Stimulated activated CD8-positive, alpha-beta memory T cell treated with anti-CD3 and anti-CD28 coated beads, Interleukin-7, amount 100 ng/mL, for 48 hours (primary cell): ENCODE measurements at regions not wholly inside any gene's neighbourhood (a gene's known extent, or its start where the extent isn't known, plus 50 kb on each side); places are given as distances from the start of the nearest gene placed in this dataset.

Source experiments
- DNase-seq, 2 donors: peaks; one replicate each; pipeline ENCODE4 v3.0.0-alpha.2; 2020; ENCODE audit warnings: low read depth in 1 of 2; ENCODE audit errors: extremely low read depth in 1 of 2

DNA sequence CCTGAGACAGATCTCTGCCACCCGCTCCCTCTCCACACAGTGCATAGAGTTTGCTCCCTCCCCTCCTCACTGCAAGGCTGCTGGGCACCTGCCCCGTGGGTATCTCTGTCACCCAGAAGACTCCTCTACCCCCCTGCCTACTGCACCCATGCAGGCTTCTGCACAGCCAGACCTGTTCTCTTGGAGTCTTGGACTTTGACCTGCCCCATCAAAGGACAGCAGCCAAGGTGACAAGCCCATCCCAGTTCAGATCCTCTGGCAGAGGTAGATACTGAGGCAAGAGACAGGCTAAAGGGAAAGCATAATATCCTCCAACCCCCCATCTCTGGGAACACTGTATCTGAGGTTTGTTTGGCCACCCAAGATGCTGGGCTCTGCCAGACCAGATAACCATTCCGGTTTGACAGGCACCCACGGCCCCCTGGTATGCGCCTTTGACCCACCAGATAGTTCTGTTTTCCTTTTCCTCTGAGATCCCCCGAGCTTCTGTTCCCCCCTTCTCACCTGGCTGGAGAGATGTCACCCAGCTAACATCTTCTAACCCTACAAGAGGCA, 239.6 kb downstream of the SOX9 start:
- no peak for DNase-seq

DNA sequence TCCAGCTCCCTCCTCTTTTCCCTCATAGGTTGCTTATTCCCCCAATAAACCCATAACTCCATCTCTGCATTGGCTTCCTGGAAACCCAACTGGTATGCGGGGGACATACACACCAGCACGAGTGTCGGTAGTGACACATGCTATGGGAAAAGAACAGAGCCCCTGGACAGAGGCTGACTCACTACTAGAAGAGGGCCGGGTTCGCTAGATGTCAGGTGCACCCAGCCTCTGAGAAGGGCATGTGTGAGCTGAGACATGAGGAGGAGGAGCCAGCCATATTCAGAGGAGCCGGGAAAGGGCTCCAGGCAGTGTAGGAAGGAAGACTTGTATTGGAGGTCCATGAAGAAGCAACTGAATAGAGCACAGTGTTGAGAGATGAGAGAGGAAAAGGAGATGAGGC, 241.1 kb downstream of the SOX9 start:
- DNase-seq = no peak

- DNase-seq = no peak
Measured at GRCh38 chr17:72362376-72363088, 241.7 kb downstream of the SOX9 start.

DNA sequence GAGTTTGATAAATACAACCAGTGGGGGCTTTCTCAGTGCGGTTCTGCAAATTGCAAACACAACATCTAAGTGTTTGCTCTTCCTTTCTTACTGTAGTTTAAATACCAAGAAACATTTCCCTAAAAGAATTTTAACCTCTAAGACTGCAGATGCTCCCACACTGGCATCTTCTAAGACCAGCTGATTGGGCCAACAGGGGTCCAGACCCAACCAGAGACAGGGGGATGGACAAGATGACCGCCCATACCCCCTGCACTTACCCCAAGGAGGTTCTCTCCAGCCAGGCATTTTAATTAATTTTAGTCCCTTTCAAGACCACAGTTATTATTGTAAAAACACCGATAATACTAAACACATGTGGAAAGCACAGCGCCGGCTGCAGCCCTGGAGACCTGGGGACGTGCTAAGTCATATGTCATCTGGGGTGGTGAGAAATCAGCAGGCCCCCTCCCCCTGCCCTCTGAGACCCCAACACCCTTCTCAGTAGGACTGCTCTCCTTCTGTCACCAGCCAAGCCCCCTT, 242.3 kb downstream of the SOX9 start:
- no peak for DNase-seq

GRCh38 chr17:72365857-72366414, 245.1 kb downstream of the SOX9 start:
- no peak for DNase-seq

- no peak for DNase-seq
Measured at GRCh38 chr17:72366626-72367025, 245.8 kb downstream of the SOX9 start.

GRCh38 chr17:72368191-72368590, 247.4 kb downstream of the SOX9 start:
- no peak for DNase-seq

DNA sequence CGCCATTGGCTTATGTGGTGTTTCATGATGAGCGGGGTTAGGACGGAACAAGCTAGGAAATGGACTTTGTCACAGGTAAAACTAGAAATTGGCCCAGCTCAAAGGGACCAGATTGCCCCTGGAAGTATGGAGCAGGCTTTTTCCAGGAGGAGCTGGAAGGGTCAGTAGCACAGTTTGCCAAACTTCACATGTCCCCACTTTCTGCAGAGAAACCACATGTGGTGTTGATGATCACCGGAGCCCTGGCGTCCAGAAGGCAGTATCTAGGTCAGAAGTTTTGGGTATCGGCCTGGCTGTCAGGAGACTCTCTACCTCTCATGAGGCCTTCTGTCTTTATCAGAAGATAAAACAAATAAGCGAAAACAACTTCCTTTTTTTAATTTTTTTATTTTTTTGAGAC, 248.5 kb downstream of the SOX9 start:
- no peak for DNase-seq

DNA sequence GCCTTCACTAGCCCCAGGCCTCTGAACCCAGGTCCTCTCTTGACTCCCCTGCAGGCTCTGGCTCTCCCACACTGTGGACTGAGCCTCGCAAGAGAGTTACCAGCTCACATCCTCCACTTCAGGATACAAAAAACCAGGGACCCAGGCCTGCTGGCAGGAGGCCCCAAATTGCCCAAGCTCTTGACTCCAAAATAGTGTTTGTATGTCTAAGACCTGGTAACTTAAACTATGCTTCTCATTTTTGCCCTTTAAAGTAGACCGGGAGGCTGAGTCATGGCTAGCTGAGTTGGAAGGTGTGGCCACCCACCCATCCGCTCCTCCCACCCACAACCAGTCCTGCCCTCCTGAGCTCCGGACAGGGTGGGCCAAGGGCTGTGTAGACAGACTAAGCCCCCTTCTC, 250.0 kb downstream of the SOX9 start:
- DNase-seq = no peak

DNA sequence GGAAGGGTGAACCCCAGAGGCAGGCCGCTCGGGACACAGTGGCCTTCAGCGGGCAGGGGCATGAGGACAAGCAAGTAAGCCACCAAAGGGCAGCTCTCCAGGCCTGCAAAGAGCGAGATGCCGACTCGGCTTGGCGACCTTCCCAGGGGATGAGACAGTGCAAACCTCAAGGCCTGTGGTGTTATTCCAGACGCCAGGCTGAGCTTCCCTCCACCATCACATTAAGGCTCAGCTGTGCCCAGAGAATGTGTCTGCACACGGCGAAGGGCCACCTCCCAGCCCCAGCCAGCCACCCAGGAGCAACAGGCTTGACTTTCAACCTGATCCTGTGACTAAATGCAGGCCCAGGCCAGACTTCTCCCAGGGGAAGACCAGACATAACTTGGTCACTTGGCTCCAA, 251.4 kb downstream of the SOX9 start:
- no peak for DNase-seq

- no peak for DNase-seq
Measured at GRCh38 chr17:72373910-72374741, 253.3 kb downstream of the SOX9 start.

- DNase-seq = no peak
Measured at GRCh38 chr17:72376526-72377345, 255.9 kb downstream of the SOX9 start.

GRCh38 chr17:72378414-72379390, 257.9 kb downstream of the SOX9 start:
- no peak for DNase-seq

DNA sequence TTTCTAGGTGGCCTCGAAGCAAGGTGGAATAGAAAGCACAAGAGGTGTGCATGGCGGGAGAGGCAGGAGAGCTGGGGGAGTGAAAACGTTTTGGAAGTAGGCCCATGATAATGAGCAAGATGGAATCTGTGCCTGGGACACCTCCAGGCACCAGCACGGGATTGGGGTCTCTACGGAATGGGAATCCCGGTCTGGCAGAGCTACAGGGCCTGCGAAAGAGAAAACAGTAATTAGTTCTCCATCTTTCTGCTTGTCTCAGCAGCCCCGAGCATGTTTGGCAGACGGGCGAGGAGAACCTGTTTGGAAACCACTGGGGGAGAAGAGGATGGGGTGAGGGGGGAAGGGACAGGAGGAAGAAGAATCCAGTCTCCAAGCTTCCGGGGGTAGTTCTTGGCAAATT, 258.7 kb downstream of the SOX9 start:
- DNase-seq = no peak

GRCh38 chr17:72380120-72380519, 259.3 kb downstream of the SOX9 start:
- DNase-seq = no peak

DNA sequence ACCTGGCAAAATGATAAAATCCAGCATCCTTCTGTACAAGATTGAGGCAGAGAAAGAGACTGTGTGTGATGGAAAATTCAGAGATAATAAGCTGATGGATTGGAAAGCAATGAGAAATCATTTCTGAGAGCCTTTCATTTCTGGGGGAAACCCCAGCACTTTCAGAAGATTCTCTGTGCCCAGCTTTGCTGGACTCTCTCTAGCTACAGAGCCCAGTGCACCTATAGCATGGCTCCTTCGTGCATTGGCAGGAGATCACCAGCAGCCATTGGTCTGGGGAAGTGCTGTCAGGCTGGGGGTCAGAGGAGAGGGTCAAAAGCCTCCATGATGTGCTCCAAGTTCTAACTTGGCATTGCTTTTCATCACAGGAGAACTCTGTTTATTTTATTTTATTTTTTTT, 259.9 kb downstream of the SOX9 start:
- DNase-seq = no peak

DNA sequence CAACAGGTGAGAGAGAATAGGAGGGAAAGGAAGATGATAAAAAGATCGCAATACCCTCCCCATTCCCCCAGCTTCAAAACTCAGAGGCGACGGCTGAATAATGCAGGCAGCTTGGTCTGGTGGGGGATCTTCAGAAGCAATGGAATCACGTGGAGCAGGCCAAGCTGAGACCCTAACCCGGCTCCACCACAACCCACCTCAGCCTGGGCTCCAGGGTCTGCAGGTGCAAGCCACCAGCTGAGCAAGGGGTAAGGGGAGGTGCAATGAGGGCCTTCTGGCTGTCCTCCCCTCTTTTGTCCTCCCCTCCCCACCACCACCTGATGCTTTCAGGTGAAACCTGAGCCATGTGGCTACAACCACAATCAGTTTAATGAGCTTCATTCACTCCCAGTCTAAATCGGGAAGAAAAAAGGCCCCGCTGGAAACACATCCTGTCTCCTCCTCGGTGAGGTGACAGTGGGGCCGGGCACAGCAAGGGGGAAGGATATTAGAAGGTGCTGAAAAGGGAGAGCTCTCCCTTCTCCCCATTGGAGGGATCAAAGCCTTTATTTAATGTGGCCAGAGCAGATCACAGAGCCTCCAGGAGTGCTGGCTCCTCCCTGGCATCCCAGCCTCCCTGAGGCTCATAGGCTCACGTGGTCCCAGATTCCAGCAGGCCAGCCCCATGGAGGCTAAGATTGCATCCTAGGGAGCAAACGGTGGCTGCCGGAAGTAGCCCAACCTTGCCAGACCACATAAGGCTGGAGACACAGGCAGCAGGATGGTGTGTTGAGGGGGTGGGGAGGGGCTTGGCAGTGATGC, 261.0 kb downstream of the SOX9 start:
- DNase-seq = no peak

DNA sequence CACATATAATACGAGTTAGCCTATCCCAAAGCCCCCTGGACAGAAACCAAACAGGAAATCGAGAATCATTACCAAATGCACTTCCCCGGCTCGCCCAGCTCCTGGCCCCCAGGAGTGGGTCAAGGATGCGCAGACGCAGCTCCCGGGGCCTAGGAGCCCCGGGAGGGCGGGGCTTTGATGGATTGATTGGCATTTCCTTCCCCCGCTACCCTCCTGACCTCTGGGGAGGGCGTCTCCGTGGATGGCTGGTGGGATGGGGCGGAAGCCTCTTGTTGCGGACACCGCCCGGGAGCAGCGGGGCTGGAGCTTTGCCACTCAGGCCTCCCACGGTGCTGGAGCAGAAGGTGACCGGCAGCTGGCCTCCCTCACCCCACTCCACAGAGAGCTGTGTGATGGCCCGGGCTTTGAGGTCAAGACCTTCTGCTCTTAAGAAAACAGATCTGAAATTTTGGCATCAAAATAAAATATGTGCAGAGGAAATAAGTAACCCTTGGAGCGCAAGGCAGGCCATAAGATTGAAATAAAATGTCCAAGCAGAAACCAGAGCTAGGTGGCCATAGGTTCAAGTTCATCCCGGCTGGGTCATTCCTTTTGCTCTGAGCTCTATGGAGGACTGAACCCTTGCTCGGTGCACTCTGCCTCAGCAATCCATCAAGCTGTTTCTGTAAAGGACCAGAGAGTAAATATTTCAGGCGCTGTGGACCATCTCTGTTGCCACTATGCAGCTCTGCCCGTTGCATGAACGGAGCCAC, 262.3 kb downstream of the SOX9 start:
- no peak for DNase-seq
